ENCODE measurements at regions not wholly inside any gene's neighbourhood (a gene's known extent, or its start where the extent isn't known, plus 50 kb on each side); places are given as distances from the start of the nearest gene placed in this dataset.

- Histone ChIP-seq H3K27ac (ENCODE audit: insufficient read depth, low read length) (no peak overlapping the region), H3K4me2 (ENCODE audit: extremely low read depth, insufficient read depth, low read length) (no peak overlapping the region), H4K20me1 (ENCODE audit: control insufficient read depth, extremely low read depth, insufficient read depth, low read length) (no peaks in the 10 kb centered on the region), H3K27me3 (ENCODE audit: control insufficient read depth, insufficient read depth, low read length) (no peaks in the 10 kb centered on the region), H2AFZ (ENCODE audit: low read length) (no peak overlapping the region), H3K4me1 (ENCODE audit: control insufficient read depth, extremely low read depth, insufficient read depth, low read length) (no peaks in the 10 kb centered on the region), H3K4me3 (replicated peaks in 1 of 4; ENCODE audit: control extremely low read depth in 1 of 4, insufficient read depth in 1 of 4, low read depth in 3 of 4, low read length in 4 of 4) (no peak overlapping the region), H3K9me3 (ENCODE audit: control insufficient read depth, insufficient read depth, low read depth, low read length) (no peaks in the 10 kb centered on the region), H3K36me3 (ENCODE audit: control insufficient read depth, insufficient read depth, low read length) (no peaks in the 10 kb centered on the region), H3K9ac (ENCODE audit: insufficient read depth, low read length) (no peak overlapping the region), H3K79me2 (ENCODE audit: control insufficient read depth, insufficient read depth, low read length) (no peaks in the 10 kb centered on the region)
- no peak for TF ChIP-seq EZH2 (IDR thresholded peaks at IDR 0.05; ENCODE audit: low read length, missing control alignments)
- TF ChIP-seq, protein P1, sequence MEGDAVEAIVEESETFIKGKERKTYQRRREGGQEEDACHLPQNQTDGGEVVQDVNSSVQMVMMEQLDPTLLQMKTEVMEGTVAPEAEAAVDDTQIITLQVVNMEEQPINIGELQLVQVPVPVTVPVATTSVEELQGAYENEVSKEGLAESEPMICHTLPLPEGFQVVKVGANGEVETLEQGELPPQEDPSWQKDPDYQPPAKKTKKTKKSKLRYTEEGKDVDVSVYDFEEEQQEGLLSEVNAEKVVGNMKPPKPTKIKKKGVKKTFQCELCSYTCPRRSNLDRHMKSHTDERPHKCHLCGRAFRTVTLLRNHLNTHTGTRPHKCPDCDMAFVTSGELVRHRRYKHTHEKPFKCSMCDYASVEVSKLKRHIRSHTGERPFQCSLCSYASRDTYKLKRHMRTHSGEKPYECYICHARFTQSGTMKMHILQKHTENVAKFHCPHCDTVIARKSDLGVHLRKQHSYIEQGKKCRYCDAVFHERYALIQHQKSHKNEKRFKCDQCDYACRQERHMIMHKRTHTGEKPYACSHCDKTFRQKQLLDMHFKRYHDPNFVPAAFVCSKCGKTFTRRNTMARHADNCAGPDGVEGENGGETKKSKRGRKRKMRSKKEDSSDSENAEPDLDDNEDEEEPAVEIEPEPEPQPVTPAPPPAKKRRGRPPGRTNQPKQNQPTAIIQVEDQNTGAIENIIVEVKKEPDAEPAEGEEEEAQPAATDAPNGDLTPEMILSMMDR (conservative IDR thresholded peaks at IDR 0.05 in 1 of 2, IDR thresholded peaks at IDR 0.05 in 1 of 2; ENCODE audit: low read depth in 1 of 2, low read length in 2 of 2): no peak
- DNase-seq (ENCODE audit: low read depth in 2 of 2): no peak
Measured at GRCh38 chr9:78133751-78134150, 102.1 kb upstream of the CEP78 start.

DNA sequence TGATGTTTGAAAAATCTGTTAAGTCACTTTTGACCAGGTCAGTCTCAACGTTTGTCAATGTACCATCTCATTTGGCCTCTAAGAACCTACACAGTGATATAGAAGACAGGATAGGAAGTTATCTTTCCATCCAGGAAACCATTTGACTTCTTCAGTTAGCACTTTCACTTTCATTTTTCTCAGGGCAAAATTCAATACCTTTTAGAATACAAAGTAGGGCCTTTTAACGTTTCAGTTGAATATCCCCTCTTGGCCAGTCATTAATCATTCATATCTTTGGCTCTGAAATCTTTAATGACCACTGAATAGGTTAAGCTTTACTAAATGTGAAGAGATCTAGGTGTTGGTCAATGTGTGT, 101.1 kb upstream of the GNAQ start:
- peak in 1 of 2 donors; percentile 23 for DNase-seq (ENCODE audit: low read depth in 2 of 2)
- TF ChIP-seq, protein P1 (conservative IDR thresholded peaks at IDR 0.05 in 1 of 2, IDR thresholded peaks at IDR 0.05 in 1 of 2; ENCODE audit: low read depth in 1 of 2, low read length in 2 of 2): no peak
- no peak for TF ChIP-seq EZH2 (IDR thresholded peaks at IDR 0.05; ENCODE audit: low read length, missing control alignments)
- no peaks in the 10 kb centered on the region for H4K20me1 ChIP-seq (ENCODE audit: control insufficient read depth, extremely low read depth, insufficient read depth, low read length)
- no peaks in the 10 kb centered on the region for H3K36me3 ChIP-seq (ENCODE audit: control insufficient read depth, insufficient read depth, low read length)
- peak overlapping the region; percentile 90 for H2AFZ ChIP-seq (ENCODE audit: low read length)
- H3K27me3 ChIP-seq (ENCODE audit: control insufficient read depth, insufficient read depth, low read length): peaks cover 1% of the 10 kb centered on the region
- H3K4me2 ChIP-seq (ENCODE audit: extremely low read depth, insufficient read depth, low read length): peak overlapping the region; percentile 88
- H3K4me1 ChIP-seq (ENCODE audit: control insufficient read depth, extremely low read depth, insufficient read depth, low read length): no peaks in the 10 kb centered on the region
- no peaks in the 10 kb centered on the region for H3K79me2 ChIP-seq (ENCODE audit: control insufficient read depth, insufficient read depth, low read length)
- no peaks in the 10 kb centered on the region for H3K9me3 ChIP-seq (ENCODE audit: control insufficient read depth, insufficient read depth, low read depth, low read length)
- no peak overlapping the region for H3K27ac ChIP-seq (ENCODE audit: insufficient read depth, low read length)
- no peak overlapping the region for H3K9ac ChIP-seq (ENCODE audit: insufficient read depth, low read length)
- peak overlapping the region; percentile 9 to 46 (median 39) for H3K4me3 ChIP-seq (replicated peaks in 1 of 4; ENCODE audit: control extremely low read depth in 1 of 4, insufficient read depth in 1 of 4, low read depth in 3 of 4, low read length in 4 of 4)

- Histone ChIP-seq H3K4me3 (replicated peaks in 1 of 4; ENCODE audit: control extremely low read depth in 1 of 4, insufficient read depth in 1 of 4, low read depth in 3 of 4, low read length in 4 of 4) (peak overlapping the region; percentile 9 to 46 (median 39)), H3K27me3 (ENCODE audit: control insufficient read depth, insufficient read depth, low read length) (peaks cover 2% of the 10 kb centered on the region), H3K9ac (ENCODE audit: insufficient read depth, low read length) (no peak overlapping the region), H2AFZ (ENCODE audit: low read length) (peak overlapping the region; percentile 90), H4K20me1 (ENCODE audit: control insufficient read depth, extremely low read depth, insufficient read depth, low read length) (no peaks in the 10 kb centered on the region), H3K4me2 (ENCODE audit: extremely low read depth, insufficient read depth, low read length) (peak overlapping the region; percentile 88), H3K9me3 (ENCODE audit: control insufficient read depth, insufficient read depth, low read depth, low read length) (no peaks in the 10 kb centered on the region), H3K4me1 (ENCODE audit: control insufficient read depth, extremely low read depth, insufficient read depth, low read length) (no peaks in the 10 kb centered on the region), H3K36me3 (ENCODE audit: control insufficient read depth, insufficient read depth, low read length) (no peaks in the 10 kb centered on the region), H3K27ac (ENCODE audit: insufficient read depth, low read length) (no peak overlapping the region), H3K79me2 (ENCODE audit: control insufficient read depth, insufficient read depth, low read length) (no peaks in the 10 kb centered on the region)
- TF ChIP-seq, protein P1 (conservative IDR thresholded peaks at IDR 0.05 in 1 of 2, IDR thresholded peaks at IDR 0.05 in 1 of 2; ENCODE audit: low read depth in 1 of 2, low read length in 2 of 2): no peak
- TF ChIP-seq EZH2 (IDR thresholded peaks at IDR 0.05; ENCODE audit: low read length, missing control alignments): no peak
- peak in 1 of 2 donors; percentile 57 for DNase-seq (ENCODE audit: low read depth in 2 of 2)
Measured at GRCh38 chr9:78131969-78132700, 100.5 kb upstream of the GNAQ start.
